ENCODE measurements at regions not wholly inside any gene's neighbourhood (a gene's known extent, or its start where the extent isn't known, plus 50 kb on each side); places are given as distances from the start of the nearest gene placed in this dataset.

DNA sequence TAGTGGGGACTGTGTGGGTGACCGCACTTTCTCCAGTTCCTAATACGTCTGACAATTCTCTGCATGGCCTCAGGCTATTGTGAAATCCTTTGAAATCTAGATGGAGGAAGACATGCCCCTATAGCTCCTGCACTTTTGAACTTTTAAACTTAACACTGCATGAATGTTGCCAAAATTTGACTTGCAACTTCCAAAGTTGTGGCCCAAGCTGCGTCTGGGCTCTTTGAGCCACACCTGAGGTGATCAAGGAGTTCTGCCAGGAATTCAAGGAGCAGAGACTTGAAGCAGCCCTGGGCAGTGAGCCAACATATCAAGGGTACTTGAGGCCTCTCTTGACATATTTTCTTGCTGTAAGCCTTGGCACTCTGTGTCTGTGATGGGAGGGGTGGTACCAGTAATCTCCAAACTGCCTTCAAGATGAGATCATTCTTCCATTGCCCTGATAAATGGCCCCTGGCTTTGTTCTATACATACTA lies 1336.1 kb upstream of the CDH9 start:
- H3K18ac ChIP-seq (ENCODE audit: insufficient read length, low read depth, low read length) = no peak overlapping the region
- H3K4ac ChIP-seq (ENCODE audit: low read depth, low read length) = no peak overlapping the region
- no peak for DNase-seq
- peaks cover 0 to 5% (median 2%) of the 10 kb centered on the region in 3 experiments; a peak in 2 of 7 replicates for H3K36me3 Mint-ChIP-seq (ENCODE audit: insufficient read depth in 1 of 3, low read depth in 3 of 3)
- no peak overlapping the region for H4K5ac ChIP-seq (ENCODE audit: insufficient read length, low read depth, low read length)
- H4K8ac ChIP-seq (replicated peaks; ENCODE audit: insufficient read length, low read depth, low read length) = no peak overlapping the region
- H3K4me1 ChIP-seq (ENCODE audit: insufficient read depth, low read length) = no peaks in the 10 kb centered on the region
- no peak overlapping the region for H3K4me2 ChIP-seq (ENCODE audit: insufficient read depth, insufficient read length, low read length)
- H3K9me3 ChIP-seq (ENCODE audit: control insufficient read depth, low read depth, low read length) = no peaks in the 10 kb centered on the region
- no peaks in the 10 kb centered on the region for H3K79me1 ChIP-seq (ENCODE audit: insufficient read depth, low read depth, low read length, poor library complexity, severe bottlenecking)
- H3K56ac ChIP-seq (ENCODE audit: insufficient read length, low read depth, low read length) = no peak overlapping the region
- H3K4me3 Mint-ChIP-seq = no peak overlapping the region
- H2BK12ac ChIP-seq (ENCODE audit: insufficient read length, low read depth, low read length) = no peak overlapping the region
- WGBS (ENCODE audit: extremely low coverage, insufficient read length, low lambda C conversion rate) = no CpG with 5 or more reads among the region's 3 CpGs
- peaks cover 10 to 12% of the 10 kb centered on the region in 2 experiments for H3K9me3 Mint-ChIP-seq
- H2BK120ac ChIP-seq (ENCODE audit: low read depth, low read length, poor library complexity, severe bottlenecking) = no peak overlapping the region
- H3K14ac ChIP-seq (ENCODE audit: insufficient read depth, low read length) = no peak overlapping the region
- H4K20me1 ChIP-seq (ENCODE audit: control insufficient read depth, insufficient read depth, insufficient read length) = no peaks in the 10 kb centered on the region
- H3K27me3 ChIP-seq (ENCODE audit: insufficient read depth, low read length) = no peaks in the 10 kb centered on the region
- no peak overlapping the region for H2BK5ac ChIP-seq (ENCODE audit: insufficient read length, low read length)
- no peak overlapping the region for H3T11ph ChIP-seq (ENCODE audit: low read length)
- H2AK5ac ChIP-seq (ENCODE audit: insufficient read length, low read length) = no peak overlapping the region
- no peak overlapping the region for H2AFZ ChIP-seq (ENCODE audit: low read length)
- no peak overlapping the region for H2BK20ac ChIP-seq (ENCODE audit: low read depth, low read length, poor library complexity, severe bottlenecking)
- H3K23ac ChIP-seq (ENCODE audit: insufficient read length, low read depth, low read length) = no peak overlapping the region
- H3K4me1 Mint-ChIP-seq = no peaks in the 10 kb centered on the region
- H3K27me3 Mint-ChIP-seq (ENCODE audit: low read depth) = no peaks in the 10 kb centered on the region
- H2BK15ac ChIP-seq (ENCODE audit: low read depth, low read length) = no peak overlapping the region
- no peaks in the 10 kb centered on the region for H3K23me2 ChIP-seq (ENCODE audit: insufficient read length, low read depth, low read length, poor library complexity, severe bottlenecking)
- H4K91ac ChIP-seq (ENCODE audit: insufficient read length, low read depth, low read length) = no peak overlapping the region
- H3K79me2 ChIP-seq (ENCODE audit: insufficient read depth, low read length) = no peaks in the 10 kb centered on the region
- H3K9ac ChIP-seq (ENCODE audit: extremely low read depth, insufficient read length, low read length) = no peak overlapping the region
- no peak overlapping the region for H3K27ac Mint-ChIP-seq
- TF ChIP-seq, protein P1, sequence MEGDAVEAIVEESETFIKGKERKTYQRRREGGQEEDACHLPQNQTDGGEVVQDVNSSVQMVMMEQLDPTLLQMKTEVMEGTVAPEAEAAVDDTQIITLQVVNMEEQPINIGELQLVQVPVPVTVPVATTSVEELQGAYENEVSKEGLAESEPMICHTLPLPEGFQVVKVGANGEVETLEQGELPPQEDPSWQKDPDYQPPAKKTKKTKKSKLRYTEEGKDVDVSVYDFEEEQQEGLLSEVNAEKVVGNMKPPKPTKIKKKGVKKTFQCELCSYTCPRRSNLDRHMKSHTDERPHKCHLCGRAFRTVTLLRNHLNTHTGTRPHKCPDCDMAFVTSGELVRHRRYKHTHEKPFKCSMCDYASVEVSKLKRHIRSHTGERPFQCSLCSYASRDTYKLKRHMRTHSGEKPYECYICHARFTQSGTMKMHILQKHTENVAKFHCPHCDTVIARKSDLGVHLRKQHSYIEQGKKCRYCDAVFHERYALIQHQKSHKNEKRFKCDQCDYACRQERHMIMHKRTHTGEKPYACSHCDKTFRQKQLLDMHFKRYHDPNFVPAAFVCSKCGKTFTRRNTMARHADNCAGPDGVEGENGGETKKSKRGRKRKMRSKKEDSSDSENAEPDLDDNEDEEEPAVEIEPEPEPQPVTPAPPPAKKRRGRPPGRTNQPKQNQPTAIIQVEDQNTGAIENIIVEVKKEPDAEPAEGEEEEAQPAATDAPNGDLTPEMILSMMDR (conservative IDR thresholded peaks at IDR 0.05) = no peak
- no peak overlapping the region for H3K27ac ChIP-seq (ENCODE audit: insufficient read length, low read depth, low read length)

Data from H9 (cell line).